Esophagus squamous epithelium (tissue), 5 donors: ENCODE measurements at regions not wholly inside any gene's neighbourhood (a gene's known extent, or its start where the extent isn't known, plus 50 kb on each side); places are given as distances from the start of the nearest gene placed in this dataset.

Experiments
- DNase-seq: peaks from one replicate; lab custom pipeline; 2025; lab: John Stamatoyannopoulos, UW
- H3K27ac ChIP-seq, 4 donors: fragments of 200-600 bp; sonication (generic); one replicate each; pipeline ENCODE4 v1.5.1; 2016 to 2019; ENCODE audit warnings: mild to moderate bottlenecking in 1 of 4
- H3K27me3 ChIP-seq, 4 donors: fragments of 200-600 bp; sonication (generic); 1 replicate in 3 of 4; 2 replicates in 1 of 4; pipeline versions ENCODE4 v1.5.1 to v1.6.0; 2017 to 2021; ENCODE audit warnings: antibody characterized with exemption in 1 of 4
- H3K36me3 ChIP-seq, 3 donors: fragments of 200-600 bp; sonication (generic); one replicate each; pipeline ENCODE4 v1.5.1; 2016 to 2019
- H3K4me1 ChIP-seq, 3 donors: fragments of 200-600 bp; sonication (generic); one replicate each; pipeline ENCODE4 v1.5.1; 2017 to 2019
- H3K4me3 ChIP-seq, 4 donors: fragments of 200-600 bp; sonication (generic); 1 replicate in 3 of 4; 2 replicates in 1 of 4; pipeline ENCODE4 v1.5.1; 2016 to 2019; ENCODE audit warnings: mild to moderate bottlenecking in 2 of 4, moderate library complexity in 1 of 4
- H3K9me3 ChIP-seq, 3 donors: fragments of 200-600 bp; sonication (generic); one replicate each; pipeline ENCODE4 v1.5.1; 2016 to 2019
- CTCF ChIP-seq, 6 experiments: fragments of 450-650 bp in 4 of 6; fragments of 200-600 bp in 2 of 6; sonication (generic) in 2 of 6; IDR thresholded peaks; one replicate each; pipeline ENCODE4 v1.5.1; 2016 to 2019; ENCODE audit warnings: antibody characterized with exemption in 6 of 6, mild to moderate bottlenecking in 4 of 6, moderate library complexity in 4 of 6
- POLR2A ChIP-seq, 4 donors: fragments of 450-650 bp; IDR thresholded peaks; one replicate each; pipeline ENCODE4 v1.6.1; 2017; ENCODE audit warnings: antibody characterized with exemption in 4 of 4, mild to moderate bottlenecking in 4 of 4, moderate library complexity in 3 of 4
- WGBS, 2 donors: methylation state at CpG; one replicate each; pipeline ENCODE4 v1.1.5; 2018; 5-methylcytosine and 5-hydroxymethylcytosine counted together
- intact Hi-C: fragments of 100-400 bp; cut with DNase I; formaldehyde crosslinking; loops from one replicate; pipeline ENCODE4 v1.15.0; 2022
- donor health status: DM: yes; HTN: yes; CAD: no.

GRCh38 chr7:125088555-125088954 is 158.9 kb upstream of the POT1 start:
- intact Hi-C loops = no loop called here
- H3K9me3 ChIP-seq = no peaks in the 10 kb centered on the region
- H3K4me3 ChIP-seq = no peak overlapping the region
- 61 to 81% methylated on average over 1 of the region's 1 CpG for WGBS, 2 donors
- H3K27me3 ChIP-seq = no peaks in the 10 kb centered on the region
- H3K4me1 ChIP-seq = no peaks in the 10 kb centered on the region
- no peak overlapping the region for H3K27ac ChIP-seq
- TF ChIP-seq CTCF (IDR thresholded peaks at IDR 0.05) = no peak
- TF ChIP-seq POLR2A (IDR thresholded peaks at IDR 0.05) = no peak
- DNase-seq = no peak
- H3K36me3 ChIP-seq = no peaks in the 10 kb centered on the region

GRCh38 chr7:125085084-125085483 is 155.5 kb upstream of the POT1 start:
- DNase-seq = no peak
- no peaks in the 10 kb centered on the region for H3K4me1 ChIP-seq
- H3K27ac ChIP-seq = no peak overlapping the region
- no peak overlapping the region for H3K4me3 ChIP-seq
- H3K36me3 ChIP-seq = no peaks in the 10 kb centered on the region
- intact Hi-C loops = no loop called here
- no peaks in the 10 kb centered on the region for H3K27me3 ChIP-seq
- TF ChIP-seq CTCF (IDR thresholded peaks at IDR 0.05) (no peak), POLR2A (IDR thresholded peaks at IDR 0.05) (no peak)
- H3K9me3 ChIP-seq = no peaks in the 10 kb centered on the region

GRCh38 chr7:125084196-125084595 is 154.6 kb upstream of the POT1 start:
- Histone ChIP-seq H3K4me1 (no peaks in the 10 kb centered on the region), H3K36me3 (no peaks in the 10 kb centered on the region), H3K9me3 (no peaks in the 10 kb centered on the region), H3K27ac (no peak overlapping the region), H3K27me3 (no peaks in the 10 kb centered on the region), H3K4me3 (no peak overlapping the region)
- WGBS, 2 donors = 73 to 89% methylated on average over 1 of the region's 1 CpG
- no peak for DNase-seq
- TF ChIP-seq POLR2A (IDR thresholded peaks at IDR 0.05) = no peak
- no peak for TF ChIP-seq CTCF (IDR thresholded peaks at IDR 0.05)
- intact Hi-C loops = no loop called here

- Histone ChIP-seq H3K4me1 (no peaks in the 10 kb centered on the region), H3K27me3 (no peaks in the 10 kb centered on the region), H3K4me3 (no peak overlapping the region), H3K36me3 (no peaks in the 10 kb centered on the region), H3K9me3 (no peaks in the 10 kb centered on the region), H3K27ac (no peak overlapping the region)
- no peak for DNase-seq
- WGBS, 2 donors = 29 to 32% methylated on average over 3 of the region's 3 CpGs
- intact Hi-C loops = no loop called here
- no peak for TF ChIP-seq CTCF (IDR thresholded peaks at IDR 0.05)
- TF ChIP-seq POLR2A (IDR thresholded peaks at IDR 0.05) = no peak
Measured at GRCh38 chr7:125074141-125074540, 144.5 kb upstream of the POT1 start.

- Histone ChIP-seq H3K36me3 (no peaks in the 10 kb centered on the region), H3K27me3 (no peaks in the 10 kb centered on the region), H3K9me3 (no peaks in the 10 kb centered on the region), H3K4me3 (no peak overlapping the region), H3K4me1 (peaks cover 0 to 13% (median 3%) of the 10 kb centered on the region in 3 donors), H3K27ac (no peak overlapping the region)
- no peak for DNase-seq
- 75 to 78% methylated on average over 1 of the region's 1 CpG for WGBS, 2 donors
- TF ChIP-seq POLR2A (IDR thresholded peaks at IDR 0.05) (no peak), CTCF (IDR thresholded peaks at IDR 0.05) (no peak)
- intact Hi-C loops = no loop called here
Measured at GRCh38 chr7:125065546-125065945, 135.9 kb upstream of the POT1 start.
